ENCODE measurements at regions not wholly inside any gene's neighbourhood (a gene's known extent, or its start where the extent isn't known, plus 50 kb on each side); places are given as distances from the start of the nearest gene placed in this dataset.
A peak's percentile ranks its signal among the peaks of the same experiment; 100 is the strongest.

- Histone ChIP-seq H3F3A (ENCODE audit: insufficient read depth, low read length) (peaks cover 25% of the 10 kb centered on the region), H3K9me3 (replicated peaks; ENCODE audit: insufficient read depth, low read length) (no peaks in the 10 kb centered on the region), H2AFZ (ENCODE audit: low read length) (no peak overlapping the region), H3K36me3 (replicated peaks; ENCODE audit: insufficient read depth, low read length) (no peaks in the 10 kb centered on the region), H3K27me3 (replicated peaks; ENCODE audit: insufficient read depth, low read length) (no peaks in the 10 kb centered on the region), H4K20me1 (ENCODE audit: insufficient read depth, low read length) (no peaks in the 10 kb centered on the region), H3K9ac (ENCODE audit: low read length) (no peak overlapping the region), H3K4me1 (ENCODE audit: low read length) (peaks cover 33% of the 10 kb centered on the region), H3K79me2 (ENCODE audit: low read length) (no peaks in the 10 kb centered on the region), H3K4me3 (ENCODE audit: low read length) (no peak overlapping the region), H3K9me2 (replicated peaks; ENCODE audit: insufficient read depth, low read length) (no peaks in the 10 kb centered on the region), H3K4me2 (ENCODE audit: low read depth, low read length) (no peak overlapping the region), H3K27ac (ENCODE audit: low read length) (no peak overlapping the region)
- DNase-seq, result no peak
- TF ChIP-seq, protein P1, sequence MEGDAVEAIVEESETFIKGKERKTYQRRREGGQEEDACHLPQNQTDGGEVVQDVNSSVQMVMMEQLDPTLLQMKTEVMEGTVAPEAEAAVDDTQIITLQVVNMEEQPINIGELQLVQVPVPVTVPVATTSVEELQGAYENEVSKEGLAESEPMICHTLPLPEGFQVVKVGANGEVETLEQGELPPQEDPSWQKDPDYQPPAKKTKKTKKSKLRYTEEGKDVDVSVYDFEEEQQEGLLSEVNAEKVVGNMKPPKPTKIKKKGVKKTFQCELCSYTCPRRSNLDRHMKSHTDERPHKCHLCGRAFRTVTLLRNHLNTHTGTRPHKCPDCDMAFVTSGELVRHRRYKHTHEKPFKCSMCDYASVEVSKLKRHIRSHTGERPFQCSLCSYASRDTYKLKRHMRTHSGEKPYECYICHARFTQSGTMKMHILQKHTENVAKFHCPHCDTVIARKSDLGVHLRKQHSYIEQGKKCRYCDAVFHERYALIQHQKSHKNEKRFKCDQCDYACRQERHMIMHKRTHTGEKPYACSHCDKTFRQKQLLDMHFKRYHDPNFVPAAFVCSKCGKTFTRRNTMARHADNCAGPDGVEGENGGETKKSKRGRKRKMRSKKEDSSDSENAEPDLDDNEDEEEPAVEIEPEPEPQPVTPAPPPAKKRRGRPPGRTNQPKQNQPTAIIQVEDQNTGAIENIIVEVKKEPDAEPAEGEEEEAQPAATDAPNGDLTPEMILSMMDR (IDR thresholded peaks at IDR 0.05; ENCODE audit: low read length), result no peak
- TF ChIP-seq EZH2 (optimal IDR thresholded peaks at IDR 0.05; ENCODE audit: low read depth, low read length) (no peak), EZH2phosphoT487 (IDR thresholded peaks at IDR 0.05; ENCODE audit: low read length) (no peak)
Measured at GRCh38 chr2:13649918-13650317, 933.2 kb downstream of the TRIB2 start.

- H3K9me3 ChIP-seq (replicated peaks; ENCODE audit: insufficient read depth, low read length), result no peaks in the 10 kb centered on the region
- no peaks in the 10 kb centered on the region for H4K20me1 ChIP-seq (ENCODE audit: insufficient read depth, low read length)
- TF ChIP-seq EZH2phosphoT487 (IDR thresholded peaks at IDR 0.05; ENCODE audit: low read length), result no peak
- TF ChIP-seq, protein P1 (IDR thresholded peaks at IDR 0.05; ENCODE audit: low read length), result peak; percentile 50
- no peaks in the 10 kb centered on the region for H3K27me3 ChIP-seq (replicated peaks; ENCODE audit: insufficient read depth, low read length)
- DNase-seq, result peak; percentile 24
- no peak overlapping the region for H3K9ac ChIP-seq (ENCODE audit: low read length)
- H3K36me3 ChIP-seq (replicated peaks; ENCODE audit: insufficient read depth, low read length), result no peaks in the 10 kb centered on the region
- H3K79me2 ChIP-seq (ENCODE audit: low read length), result no peaks in the 10 kb centered on the region
- no peaks in the 10 kb centered on the region for H3K9me2 ChIP-seq (replicated peaks; ENCODE audit: insufficient read depth, low read length)
- no peak overlapping the region for H3K4me3 ChIP-seq (ENCODE audit: low read length)
- H2AFZ ChIP-seq (ENCODE audit: low read length), result no peak overlapping the region
- peaks cover 25% of the 10 kb centered on the region for H3F3A ChIP-seq (ENCODE audit: insufficient read depth, low read length)
- H3K4me1 ChIP-seq (ENCODE audit: low read length), result peaks cover 33% of the 10 kb centered on the region
- peak overlapping the region; percentile 49; the same call in 1 of the 2 replicates for H3K27ac ChIP-seq (ENCODE audit: low read length)
- peak overlapping the region; percentile 39; the same call in 1 of the 2 replicates for H3K4me2 ChIP-seq (ENCODE audit: low read depth, low read length)
Measured at GRCh38 chr2:13650586-13651180, 933.9 kb downstream of the TRIB2 start.

GRCh38 chr2:13651684-13652131 is 935.0 kb downstream of the TRIB2 start:
- no peaks in the 10 kb centered on the region for H3K79me2 ChIP-seq (ENCODE audit: low read length)
- peaks cover 25% of the 10 kb centered on the region for H3F3A ChIP-seq (ENCODE audit: insufficient read depth, low read length)
- no peaks in the 10 kb centered on the region for H3K27me3 ChIP-seq (replicated peaks; ENCODE audit: insufficient read depth, low read length)
- no peaks in the 10 kb centered on the region for H3K36me3 ChIP-seq (replicated peaks; ENCODE audit: insufficient read depth, low read length)
- peaks cover 33% of the 10 kb centered on the region for H3K4me1 ChIP-seq (ENCODE audit: low read length)
- H4K20me1 ChIP-seq (ENCODE audit: insufficient read depth, low read length), result no peaks in the 10 kb centered on the region
- H2AFZ ChIP-seq (ENCODE audit: low read length), result no peak overlapping the region
- H3K9me2 ChIP-seq (replicated peaks; ENCODE audit: insufficient read depth, low read length), result no peaks in the 10 kb centered on the region
- peak overlapping the region; percentile 39; the same call in 1 of the 2 replicates for H3K4me2 ChIP-seq (ENCODE audit: low read depth, low read length)
- no peaks in the 10 kb centered on the region for H3K9me3 ChIP-seq (replicated peaks; ENCODE audit: insufficient read depth, low read length)
- no peak overlapping the region for H3K9ac ChIP-seq (ENCODE audit: low read length)
- TF ChIP-seq, protein P1 (IDR thresholded peaks at IDR 0.05; ENCODE audit: low read length), result no peak
- TF ChIP-seq EZH2phosphoT487 (IDR thresholded peaks at IDR 0.05; ENCODE audit: low read length) (no peak), EZH2 (optimal IDR thresholded peaks at IDR 0.05; ENCODE audit: low read depth, low read length) (no peak)
- peak; percentile 83 for DNase-seq
- H3K4me3 ChIP-seq (ENCODE audit: low read length), result no peak overlapping the region; the same call in 1 of the 2 replicates
- H3K27ac ChIP-seq (ENCODE audit: low read length), result peak overlapping the region; percentile 49
